ENCODE measurements at regions not wholly inside any gene's neighbourhood (a gene's known extent, or its start where the extent isn't known, plus 50 kb on each side); places are given as distances from the start of the nearest gene placed in this dataset.

- no peak overlapping the region for H3T11ph ChIP-seq (ENCODE audit: low read length)
- H3K4ac ChIP-seq (ENCODE audit: low read depth, low read length): no peak overlapping the region
- no peaks in the 10 kb centered on the region for H3K9me3 ChIP-seq (ENCODE audit: control insufficient read depth, low read depth, low read length)
- no peak overlapping the region for H3K23ac ChIP-seq (ENCODE audit: insufficient read length, low read depth, low read length)
- WGBS (ENCODE audit: extremely low coverage, insufficient read length, low lambda C conversion rate): no CpG with 5 or more reads among the region's 3 CpGs
- no peak overlapping the region for H3K56ac ChIP-seq (ENCODE audit: insufficient read length, low read depth, low read length)
- no peak overlapping the region for H4K8ac ChIP-seq (replicated peaks; ENCODE audit: insufficient read length, low read depth, low read length)
- H2BK15ac ChIP-seq (ENCODE audit: low read depth, low read length): no peak overlapping the region
- no peak for TF ChIP-seq CTCF (conservative IDR thresholded peaks at IDR 0.05)
- H4K20me1 ChIP-seq (ENCODE audit: control insufficient read depth, insufficient read depth, insufficient read length): no peaks in the 10 kb centered on the region
- H3K4me1 ChIP-seq (ENCODE audit: insufficient read depth, low read length): no peaks in the 10 kb centered on the region
- H2AFZ ChIP-seq (ENCODE audit: low read length): no peak overlapping the region
- peaks cover 10% of the 10 kb centered on the region for H3K27me3 Mint-ChIP-seq (ENCODE audit: low read depth)
- no peaks in the 10 kb centered on the region for H3K36me3 Mint-ChIP-seq (ENCODE audit: insufficient read depth in 1 of 3, low read depth in 3 of 3)
- no peaks in the 10 kb centered on the region for H3K79me2 ChIP-seq (ENCODE audit: insufficient read depth, low read length)
- H3K4me3 Mint-ChIP-seq: no peak overlapping the region
- H3K27ac Mint-ChIP-seq: no peak overlapping the region
- no peak overlapping the region for H3K14ac ChIP-seq (ENCODE audit: insufficient read depth, low read length)
- no peak overlapping the region for H2BK20ac ChIP-seq (ENCODE audit: low read depth, low read length, poor library complexity, severe bottlenecking)
- no peak overlapping the region for H3K27ac ChIP-seq (ENCODE audit: insufficient read length, low read depth, low read length)
- H2BK120ac ChIP-seq (ENCODE audit: low read depth, low read length, poor library complexity, severe bottlenecking): no peak overlapping the region
- no peak for DNase-seq
- H3K18ac ChIP-seq (ENCODE audit: insufficient read length, low read depth, low read length): no peak overlapping the region
- no peak overlapping the region for H4K91ac ChIP-seq (ENCODE audit: insufficient read length, low read depth, low read length)
- no peak overlapping the region for H3K4me2 ChIP-seq (ENCODE audit: insufficient read depth, insufficient read length, low read length)
- no peak overlapping the region for H2BK5ac ChIP-seq (ENCODE audit: insufficient read length, low read length)
- H3K4me1 Mint-ChIP-seq: no peaks in the 10 kb centered on the region
- H2BK12ac ChIP-seq (ENCODE audit: insufficient read length, low read depth, low read length): no peak overlapping the region
- H3K9me3 Mint-ChIP-seq: peaks cover 0 to 3% of the 10 kb centered on the region in 2 experiments; a peak in 2 of 5 replicates
- H3K9ac ChIP-seq (ENCODE audit: extremely low read depth, insufficient read length, low read length): no peak overlapping the region
- H3K23me2 ChIP-seq (ENCODE audit: insufficient read length, low read depth, low read length, poor library complexity, severe bottlenecking): no peaks in the 10 kb centered on the region
- no peak overlapping the region for H2AK5ac ChIP-seq (ENCODE audit: insufficient read length, low read length)
- no peaks in the 10 kb centered on the region for H3K79me1 ChIP-seq (ENCODE audit: insufficient read depth, low read depth, low read length, poor library complexity, severe bottlenecking)
- H4K5ac ChIP-seq (ENCODE audit: insufficient read length, low read depth, low read length): no peak overlapping the region
- H3K27me3 ChIP-seq (ENCODE audit: insufficient read depth, low read length): no peaks in the 10 kb centered on the region
These were observed 205.8 kb upstream of the SSTR4 start for GRCh38 chr20:22829356-22829755.
